ENCODE measurements at regions not wholly inside any gene's neighbourhood (a gene's known extent, or its start where the extent isn't known, plus 50 kb on each side); places are given as distances from the start of the nearest gene placed in this dataset.
"Not testable (repeated sequence)": the region's sequence is repeated elsewhere in the genome, so short reads cannot be mapped to it uniquely, and the experiment has no call there.

- Histone ChIP-seq H3K36me3 (replicated peaks) (no peaks in the 10 kb centered on the region), H3K27ac (no peak overlapping the region), H3K4me3 (ENCODE audit: low read depth, low read length) (no peak overlapping the region), H3K27me3 (replicated peaks) (no peaks in the 10 kb centered on the region)
- in situ Hi-C loops (cut with HindIII; ENCODE audit: low pct_ligation_motif_present, low sequenced_read_pairs), result no loop called here
- TF ChIP-seq CTCF (IDR thresholded peaks at IDR 0.05; ENCODE audit: low read depth, low read length, missing control alignments), result no peak
- DNase-seq, result no peak
Observed at GRCh38 chr6:94859924-94860323, 717.4 kb upstream of the MANEA start.

- H3K27ac ChIP-seq; in situ Hi-C loops (cut with HindIII; ENCODE audit: low pct_ligation_motif_present, low sequenced_read_pairs); H3K4me3 ChIP-seq (ENCODE audit: low read depth, low read length); DNase-seq; H3K27me3 ChIP-seq (replicated peaks); H3K36me3 ChIP-seq (replicated peaks): not testable (repeated sequence)
Observed at GRCh38 chr6:94856999-94857398, 720.3 kb upstream of the MANEA start.

GRCh38 chr6:94851329-94851728, 726.0 kb upstream of the MANEA start:
- H3K27me3 ChIP-seq (replicated peaks); H3K4me3 ChIP-seq (ENCODE audit: low read depth, low read length); in situ Hi-C loops (cut with HindIII; ENCODE audit: low pct_ligation_motif_present, low sequenced_read_pairs); H3K27ac ChIP-seq; H3K36me3 ChIP-seq (replicated peaks); DNase-seq: not testable (repeated sequence)

- in situ Hi-C loops (cut with HindIII; ENCODE audit: low pct_ligation_motif_present, low sequenced_read_pairs), result no loop called here
- TF ChIP-seq CTCF (IDR thresholded peaks at IDR 0.05; ENCODE audit: low read depth, low read length, missing control alignments), result no peak
- no peaks in the 10 kb centered on the region for H3K27me3 ChIP-seq (replicated peaks)
- no peak overlapping the region for H3K4me3 ChIP-seq (ENCODE audit: low read depth, low read length)
- H3K36me3 ChIP-seq (replicated peaks), result no peaks in the 10 kb centered on the region
- no peak for DNase-seq
- no peak overlapping the region for H3K27ac ChIP-seq
Observed at GRCh38 chr6:94845742-94846141, 731.6 kb upstream of the MANEA start.

- H3K36me3 ChIP-seq (replicated peaks), result no peaks in the 10 kb centered on the region
- DNase-seq, result no peak
- in situ Hi-C loops (cut with HindIII; ENCODE audit: low pct_ligation_motif_present, low sequenced_read_pairs), result no loop called here
- no peak overlapping the region for H3K27ac ChIP-seq
- TF ChIP-seq CTCF (IDR thresholded peaks at IDR 0.05; ENCODE audit: low read depth, low read length, missing control alignments), result no peak
- H3K27me3 ChIP-seq (replicated peaks), result no peaks in the 10 kb centered on the region
- no peak overlapping the region for H3K4me3 ChIP-seq (ENCODE audit: low read depth, low read length)
Observed at GRCh38 chr6:94835264-94835663, 742.1 kb upstream of the MANEA start.

GRCh38 chr6:94813806-94814205, 763.5 kb upstream of the MANEA start:
- H3K36me3 ChIP-seq (replicated peaks), result no peaks in the 10 kb centered on the region
- no peak overlapping the region for H3K4me3 ChIP-seq (ENCODE audit: low read depth, low read length)
- no peak overlapping the region for H3K27ac ChIP-seq
- TF ChIP-seq CTCF (IDR thresholded peaks at IDR 0.05; ENCODE audit: low read depth, low read length, missing control alignments), result peak; percentile 8
- no peak for DNase-seq
- H3K27me3 ChIP-seq (replicated peaks), result no peaks in the 10 kb centered on the region
- in situ Hi-C loops (cut with HindIII; ENCODE audit: low pct_ligation_motif_present, low sequenced_read_pairs), result no loop called here

GRCh38 chr6:94801344-94801743, 776.0 kb upstream of the MANEA start:
- no peak for DNase-seq
- Histone ChIP-seq H3K36me3 (replicated peaks) (no peaks in the 10 kb centered on the region), H3K27me3 (replicated peaks) (no peaks in the 10 kb centered on the region), H3K27ac (no peak overlapping the region), H3K4me3 (ENCODE audit: low read depth, low read length) (no peak overlapping the region)
- in situ Hi-C loops (cut with HindIII; ENCODE audit: low pct_ligation_motif_present, low sequenced_read_pairs), result no loop called here
- no peak for TF ChIP-seq CTCF (IDR thresholded peaks at IDR 0.05; ENCODE audit: low read depth, low read length, missing control alignments)

All from brain microvascular endothelial cell (primary cell).